ENCODE measurements at regions not wholly inside any gene's neighbourhood (a gene's known extent, or its start where the extent isn't known, plus 50 kb on each side); places are given as distances from the start of the nearest gene placed in this dataset.
A peak's percentile ranks its signal among the peaks of the same experiment; 100 is the strongest.

DNA sequence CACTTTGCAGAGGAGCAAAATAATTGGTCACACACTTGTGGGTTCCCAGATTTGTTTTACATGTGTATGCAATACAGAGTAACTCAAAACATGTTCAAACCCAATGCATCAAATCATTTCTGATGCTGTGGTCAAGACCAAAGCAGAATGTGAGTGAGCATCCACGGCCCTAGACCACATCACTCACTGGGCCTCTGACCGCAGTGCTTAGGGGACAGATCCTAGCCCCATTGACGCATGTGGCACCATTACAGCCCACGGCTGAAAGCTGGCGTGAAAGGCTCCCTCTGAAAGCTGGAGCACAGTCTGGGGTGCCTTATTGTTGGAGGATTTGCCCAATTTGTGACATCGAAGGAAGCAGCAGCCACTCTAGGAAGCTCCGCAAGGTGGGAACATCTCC, 498.8 kb upstream of the TCF4 start:
- no peak for DNase-seq (ENCODE audit: low read depth)

DNA sequence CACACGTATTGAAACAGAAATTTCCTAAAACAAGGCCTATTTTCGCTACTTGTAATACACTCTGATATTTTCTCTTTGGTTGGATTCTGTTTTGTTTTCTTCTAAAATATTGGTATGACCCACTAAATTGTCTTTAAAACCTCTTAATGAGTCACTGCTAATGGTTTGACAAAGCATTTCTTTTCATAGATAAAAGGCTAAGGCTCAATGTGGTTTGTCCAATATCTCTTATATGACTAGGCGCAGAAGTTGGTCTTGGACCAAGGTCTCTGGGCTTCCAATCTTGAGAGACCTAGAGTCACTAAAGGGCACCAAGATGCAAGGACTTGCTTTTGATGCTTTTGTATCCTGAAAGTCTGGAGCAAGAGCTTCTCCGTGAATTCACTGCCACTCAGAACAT, 498.2 kb upstream of the TCF4 start:
- no peak for DNase-seq (ENCODE audit: low read depth)

DNA sequence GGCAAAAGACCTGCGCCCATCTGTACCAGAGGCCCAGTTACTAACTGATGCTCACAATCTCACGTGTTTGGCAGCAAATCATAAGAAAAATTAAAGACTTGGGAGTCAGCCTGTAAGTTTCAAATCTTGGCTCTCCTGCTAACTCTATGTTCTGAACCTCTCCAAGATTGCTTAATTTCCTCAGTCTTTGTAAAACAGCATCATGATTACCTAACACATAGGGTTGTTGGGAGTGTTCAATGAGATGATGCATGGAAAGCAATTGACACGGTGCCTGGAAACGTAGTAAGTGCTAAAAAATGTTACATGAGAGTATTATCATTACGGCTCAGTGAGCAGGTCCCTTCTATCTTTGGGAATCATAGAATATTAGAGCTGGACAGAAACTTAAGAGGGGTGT, 497.6 kb upstream of the TCF4 start:
- peak; percentile 13 for DNase-seq (ENCODE audit: low read depth)

DNA sequence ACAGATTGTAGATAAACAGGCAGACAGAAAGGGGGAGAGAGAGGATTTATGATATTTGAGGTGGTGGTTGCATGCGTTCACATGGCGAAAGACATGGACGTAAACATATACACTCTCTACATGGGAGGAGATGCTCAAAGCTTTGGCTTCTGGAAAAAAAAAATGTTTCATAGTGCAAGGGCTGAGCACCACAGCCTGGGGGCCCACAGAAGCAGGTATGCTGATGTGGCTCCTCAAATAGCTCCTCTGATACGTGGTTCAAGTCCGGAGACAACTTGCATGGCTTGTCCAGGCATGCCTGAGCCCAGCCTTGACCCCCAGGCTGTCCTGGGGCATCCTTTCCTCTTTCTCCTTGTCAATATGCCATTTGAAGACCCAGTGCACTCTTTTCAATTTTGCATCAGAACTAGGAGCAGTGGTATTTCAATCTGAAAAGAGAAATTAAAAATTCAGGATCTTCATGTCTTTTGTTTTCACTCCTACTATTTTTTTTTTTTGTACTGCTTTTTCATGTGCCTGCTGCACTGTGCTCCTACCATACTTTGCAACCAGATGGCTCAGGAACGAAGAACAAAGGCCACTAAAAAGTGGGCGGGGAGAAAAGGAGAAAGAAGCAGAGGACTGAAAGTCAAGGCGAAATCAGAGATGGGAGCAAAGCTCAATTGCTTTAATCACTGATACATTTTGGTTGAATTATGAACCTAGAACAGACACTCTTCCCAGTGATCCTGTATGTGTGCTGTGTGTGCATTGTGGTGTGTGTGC, 495.7 kb upstream of the TCF4 start:
- DNase-seq (ENCODE audit: low read depth): no peak

GRCh38 chr18:56083097-56083521, 495.1 kb upstream of the TCF4 start:
- DNase-seq (ENCODE audit: low read depth): no peak

DNA sequence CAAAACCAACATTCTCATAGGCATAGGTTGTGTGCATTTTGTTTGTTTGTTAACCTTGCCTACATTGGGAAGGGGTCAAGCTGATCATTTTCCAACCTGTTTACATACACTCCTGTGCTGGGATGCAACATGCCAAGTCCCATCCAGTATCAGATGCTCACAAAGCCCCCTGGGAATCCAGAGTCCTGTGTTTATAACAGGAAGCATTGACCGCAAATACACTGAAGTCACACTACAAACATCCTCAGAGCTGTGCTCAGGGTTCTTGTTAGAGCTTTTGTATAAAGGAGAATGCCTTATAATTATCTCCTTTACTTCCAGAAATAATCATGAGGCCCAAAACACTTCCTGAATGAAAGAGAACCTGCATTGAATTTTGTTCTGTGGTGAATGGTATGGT, 488.7 kb upstream of the TCF4 start:
- peak; percentile 42 for DNase-seq (ENCODE audit: low read depth)

GRCh38 chr18:56068701-56069100, 480.7 kb upstream of the TCF4 start:
- DNase-seq (ENCODE audit: low read depth): no peak

DNA sequence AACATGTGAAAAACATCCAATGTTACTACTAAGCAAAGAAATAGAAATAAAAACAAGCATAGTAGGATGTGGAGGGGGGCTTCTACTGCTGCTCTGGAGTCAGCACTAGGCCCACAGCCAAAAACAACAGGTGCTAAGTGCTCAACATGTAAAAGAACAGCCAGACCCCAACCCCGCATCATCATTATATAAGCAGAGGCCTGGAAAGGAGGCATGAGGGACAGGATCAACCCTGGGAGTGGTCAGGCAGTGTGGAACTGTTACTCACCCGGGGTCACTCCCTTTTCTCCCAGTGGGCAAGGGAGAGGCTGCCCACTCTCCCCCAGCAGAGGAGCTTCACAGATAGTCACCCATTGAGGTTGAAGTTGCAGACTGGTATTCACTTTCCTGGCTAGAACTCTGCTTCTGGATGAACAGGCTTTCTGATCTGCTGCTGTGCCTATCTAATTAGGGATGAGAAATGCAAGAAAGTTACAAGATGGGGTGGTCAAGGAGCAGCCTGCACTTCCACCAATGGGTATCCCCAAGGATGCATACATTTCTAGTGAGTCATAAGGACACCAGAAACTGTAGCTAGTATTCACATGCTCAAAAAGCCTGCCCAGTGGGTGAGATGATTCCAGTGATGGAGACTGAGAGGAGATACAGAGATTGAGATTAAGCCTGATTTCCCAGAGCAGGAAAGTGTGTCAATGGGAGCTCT, 480.1 kb upstream of the TCF4 start:
- DNase-seq (ENCODE audit: low read depth): peak; percentile 86

GRCh38 chr18:56067214-56067894, 479.4 kb upstream of the TCF4 start:
- no peak for DNase-seq (ENCODE audit: low read depth)

DNA sequence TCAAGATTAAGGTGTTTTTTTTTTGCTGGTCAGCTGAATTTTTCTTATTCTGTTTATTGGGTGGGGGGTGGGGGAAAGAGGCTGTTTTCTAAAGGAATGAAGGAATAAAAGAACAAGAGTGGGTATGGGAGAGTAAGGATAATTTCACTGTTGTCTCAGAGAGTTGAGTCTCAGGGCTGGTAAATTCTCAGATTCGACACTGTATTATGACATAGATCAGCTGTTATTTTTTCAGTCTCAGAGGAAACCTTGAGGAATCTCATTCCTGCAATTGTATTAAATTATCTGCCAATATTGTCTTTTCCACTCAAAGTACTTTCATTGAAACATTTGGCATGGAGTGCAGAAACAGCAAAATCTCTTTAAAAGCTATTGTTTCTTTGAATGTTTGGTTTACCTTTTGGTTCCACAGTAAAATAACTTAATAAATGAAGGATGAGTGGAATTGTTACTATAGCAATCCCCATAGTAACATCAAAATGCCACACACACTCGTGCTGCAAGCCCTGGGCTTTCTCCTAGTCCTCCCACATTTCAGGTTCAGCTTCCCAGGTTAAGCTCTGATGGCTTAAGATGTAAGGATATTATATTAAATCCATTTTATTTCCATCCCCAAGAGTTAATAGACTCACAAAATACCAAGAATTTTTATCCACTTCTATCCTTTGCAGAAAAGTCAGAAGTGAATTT, 478.7 kb upstream of the TCF4 start:
- no peak for DNase-seq (ENCODE audit: low read depth)

DNA sequence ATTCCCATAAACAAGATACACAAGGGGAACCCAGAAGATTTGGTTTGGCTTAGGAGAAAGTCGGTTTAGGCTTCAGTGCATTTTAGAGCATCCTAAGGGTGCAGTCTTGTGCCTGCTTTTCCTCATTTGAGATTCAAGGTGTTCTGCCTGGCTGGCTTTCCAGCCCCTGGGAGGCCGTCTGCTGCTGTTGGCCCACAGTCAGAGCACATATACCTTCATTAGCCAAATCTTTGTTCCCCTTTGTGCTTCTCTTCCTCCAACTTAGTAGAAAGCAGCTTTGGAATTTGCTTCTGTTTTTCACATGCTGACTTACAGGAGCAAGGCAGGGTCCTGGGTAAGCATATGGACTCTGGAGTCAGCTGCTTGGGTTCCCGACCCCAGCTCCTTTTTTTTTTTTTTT, 477.1 kb upstream of the TCF4 start:
- DNase-seq (ENCODE audit: low read depth): no peak

- DNase-seq (ENCODE audit: low read depth): no peak
Observed at GRCh38 chr18:56062931-56063330, 474.9 kb upstream of the TCF4 start.

- no peak for DNase-seq (ENCODE audit: low read depth)
Observed at GRCh38 chr18:56060967-56061541, 473.1 kb upstream of the TCF4 start.

GRCh38 chr18:56052202-56052601, 464.2 kb upstream of the TCF4 start:
- DNase-seq (ENCODE audit: low read depth): no peak

DNA sequence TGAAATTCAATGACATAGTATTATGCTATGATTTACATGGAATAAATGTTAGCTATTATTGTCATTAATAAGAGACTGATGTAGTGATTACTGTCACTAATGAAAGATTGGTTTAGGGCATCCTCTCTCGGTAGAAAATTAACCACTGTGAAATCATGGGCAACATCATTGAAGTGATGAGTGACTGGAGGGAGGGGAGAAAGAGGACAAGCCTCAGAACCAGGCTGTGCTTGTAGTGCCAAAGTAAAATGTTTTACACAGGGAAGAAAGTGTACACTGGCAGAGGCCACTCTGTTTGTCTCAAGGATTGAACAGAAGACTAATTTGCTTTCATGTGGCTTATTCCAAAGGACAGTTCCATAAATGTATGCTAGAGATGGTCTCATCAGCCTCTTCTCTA, 456.2 kb upstream of the TCF4 start:
- no peak for DNase-seq (ENCODE audit: low read depth)

- peak; percentile 51 for DNase-seq (ENCODE audit: low read depth)
Observed at GRCh38 chr18:56043641-56044061, 455.7 kb upstream of the TCF4 start.

DNA sequence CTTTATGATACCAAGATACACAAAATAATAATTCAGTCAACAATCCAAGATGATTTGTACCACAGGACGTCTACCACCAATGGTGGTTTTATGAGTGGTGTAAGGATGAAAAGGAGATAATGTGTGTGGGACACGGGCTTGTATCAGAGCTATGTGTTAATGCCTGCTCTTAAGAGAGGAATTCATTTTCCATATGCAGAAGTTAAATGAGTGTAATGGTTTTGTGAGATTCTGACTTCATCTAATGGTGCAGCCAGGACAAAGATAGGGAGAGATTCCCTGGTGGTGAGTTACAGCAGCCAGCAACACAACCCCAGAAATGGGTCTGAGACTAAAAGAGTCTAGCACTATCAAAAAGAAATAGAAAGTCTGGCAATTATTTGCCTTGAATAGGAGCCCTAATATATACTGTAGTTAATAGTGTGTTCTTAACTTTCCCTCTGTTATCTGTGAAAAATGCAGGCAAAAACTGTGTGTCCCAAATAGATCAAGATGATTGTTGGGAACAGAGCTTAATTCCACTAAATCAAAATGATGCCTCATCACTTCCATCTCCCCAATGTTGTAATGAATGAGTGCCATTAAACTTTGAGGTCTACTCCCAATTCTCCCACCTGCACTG, 455.0 kb upstream of the TCF4 start:
- DNase-seq (ENCODE audit: low read depth): no peak

- DNase-seq (ENCODE audit: low read depth): no peak
Observed at GRCh38 chr18:56038171-56039030, 450.4 kb upstream of the TCF4 start.

- no peak for DNase-seq (ENCODE audit: low read depth)
Observed at GRCh38 chr18:56036741-56037140, 448.7 kb upstream of the TCF4 start.

- DNase-seq (ENCODE audit: low read depth): peak; percentile 11
Observed at GRCh38 chr18:56035546-56035945, 447.6 kb upstream of the TCF4 start.
